A673 (cell line): ENCODE measurements at regions not wholly inside any gene's neighbourhood (a gene's known extent, or its start where the extent isn't known, plus 50 kb on each side); places are given as distances from the start of the nearest gene placed in this dataset.
A peak's percentile ranks its signal among the peaks of the same experiment; 100 is the strongest.

Experiments
- BruUV-seq: library from RNA; stranded (reverse); fragments of 400-500 nt; replicated peaks from 2 replicates; lab custom pipeline; 2021; lab: Mats Ljungman, UMichigan
- CTCF ChIA-PET: fragments of 300-600 bp; sonication (Branson Sonifier 250); formaldehyde crosslinking; loops from one replicate; lab custom pipeline; 2022; ENCODE audit warnings: antibody characterized with exemption; lab: Charles Lee
- POLR2A ChIA-PET: fragments of 300-600 bp; sonication (Branson Sonifier 250); formaldehyde crosslinking; loops from one replicate; lab custom pipeline; 2022; ENCODE audit warnings: antibody characterized with exemption; ENCODE audit not compliant: low non-redundant PET; lab: Charles Lee
- DNase-seq: peaks from one replicate; pipeline ENCODE4 v3.0.0-alpha.2; 2015; ENCODE audit warnings: low spot score
- H3K27ac ChIP-seq: fragments of 200-600 bp; sonication (generic); 2 replicates; pipeline ENCODE4 v1.5.1; 2016; ENCODE audit warnings: mixed run types, low read depth, mild to moderate bottlenecking, mixed read lengths, antibody characterized with exemption, low read length; ENCODE audit not compliant: poor library complexity, severe bottlenecking
- H3K27me3 ChIP-seq: fragments of 200-600 bp; sonication (generic); replicated peaks from 2 replicates; pipeline ENCODE4 v1.6.1; 2017; ENCODE audit warnings: mixed run types, low read depth, mild to moderate bottlenecking, mixed read lengths, antibody characterized with exemption, low read length; ENCODE audit not compliant: insufficient read depth, poor library complexity
- H3K36me3 ChIP-seq: fragments of 200-600 bp; sonication (generic); 2 replicates; pipeline ENCODE4 v1.6.1; 2016; ENCODE audit warnings: mixed run types, mild to moderate bottlenecking, mixed read lengths, antibody characterized with exemption, low read length; ENCODE audit not compliant: insufficient read depth, poor library complexity, severe bottlenecking
- H3K4me1 ChIP-seq: fragments of 200-600 bp; sonication (generic); 2 replicates; pipeline ENCODE4 v1.6.1; 2017; ENCODE audit warnings: mixed run types, mild to moderate bottlenecking, mixed read lengths, antibody characterized with exemption, low read length; ENCODE audit not compliant: insufficient read depth, poor library complexity, severe bottlenecking
- H3K4me3 ChIP-seq: fragments of 200-600 bp; sonication (generic); 2 replicates; pipeline ENCODE4 v1.5.1; 2016; ENCODE audit warnings: low read depth, mixed run types, mild to moderate bottlenecking, mixed read lengths, low read length; ENCODE audit not compliant: poor library complexity, severe bottlenecking
- H3K9me3 ChIP-seq: fragments of 200-600 bp; sonication (generic); 2 replicates; pipeline ENCODE4 v1.6.1; 2016; ENCODE audit warnings: mixed run types, low read depth, mild to moderate bottlenecking, mixed read lengths, antibody characterized with exemption, low read length; ENCODE audit not compliant: poor library complexity, severe bottlenecking
- EZH2 ChIP-seq: fragments of 200-600 bp; sonication (generic); IDR thresholded peaks from 2 replicates; pipeline ENCODE4 v1.6.1; 2017; ENCODE audit warnings: borderline replicate concordance, low read depth, mild to moderate bottlenecking, mixed read lengths, antibody characterized with exemption, low read length; ENCODE audit not compliant: poor library complexity, severe bottlenecking
- intact Hi-C: fragments of 100-400 bp; cut with micrococcal nuclease; formaldehyde crosslinking; loops from one replicate; pipeline ENCODE4 v1.10.0; 2022; ENCODE audit not compliant: unreplicated experiment
- TF ChIP-seq, protein P1 (sequence below): fragments of 300-800, 200-600 bp; sonication (generic); conservative IDR thresholded peaks from 2 replicates; pipeline ENCODE4 v1.5.1; 2017; ENCODE audit warnings: low read depth, mild to moderate bottlenecking, antibody characterized with exemption, low read length, moderate library complexity, mixed read lengths

DNA sequence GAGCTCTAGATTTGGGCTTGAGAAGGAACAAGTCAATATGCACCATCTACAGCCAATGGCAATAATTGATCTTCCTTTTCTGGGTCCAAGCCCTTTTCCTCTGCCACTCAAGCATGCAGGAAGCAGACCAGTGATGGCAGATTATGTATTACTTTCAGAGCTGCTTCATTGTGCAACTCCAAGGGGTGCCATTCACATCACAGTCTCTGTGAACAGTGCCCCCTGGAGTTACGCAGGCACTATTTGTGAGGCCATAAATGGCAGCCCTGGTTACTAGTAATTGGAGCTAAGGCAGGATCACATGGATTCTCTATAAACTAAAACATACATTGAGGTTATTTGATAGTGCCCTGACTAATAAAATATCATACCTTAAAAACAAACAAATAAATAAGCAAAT, 313.4 kb upstream of the SLC7A11 start:
- Histone ChIP-seq H3K9me3 (no peaks in the 10 kb centered on the region), H3K4me3 (no peak overlapping the region), H3K27me3 (no peaks in the 10 kb centered on the region), H3K36me3 (no peaks in the 10 kb centered on the region), H3K4me1 (peaks cover 35% of the 10 kb centered on the region), H3K27ac (no peak overlapping the region)
- DNase-seq: peak; percentile 85
- intact Hi-C loops: loop anchor here (5.0 kb wide), 1 partner anchor 313 kb away; the partner anchor contains the start of gene SLC7A11
- TF ChIP-seq, protein P1, sequence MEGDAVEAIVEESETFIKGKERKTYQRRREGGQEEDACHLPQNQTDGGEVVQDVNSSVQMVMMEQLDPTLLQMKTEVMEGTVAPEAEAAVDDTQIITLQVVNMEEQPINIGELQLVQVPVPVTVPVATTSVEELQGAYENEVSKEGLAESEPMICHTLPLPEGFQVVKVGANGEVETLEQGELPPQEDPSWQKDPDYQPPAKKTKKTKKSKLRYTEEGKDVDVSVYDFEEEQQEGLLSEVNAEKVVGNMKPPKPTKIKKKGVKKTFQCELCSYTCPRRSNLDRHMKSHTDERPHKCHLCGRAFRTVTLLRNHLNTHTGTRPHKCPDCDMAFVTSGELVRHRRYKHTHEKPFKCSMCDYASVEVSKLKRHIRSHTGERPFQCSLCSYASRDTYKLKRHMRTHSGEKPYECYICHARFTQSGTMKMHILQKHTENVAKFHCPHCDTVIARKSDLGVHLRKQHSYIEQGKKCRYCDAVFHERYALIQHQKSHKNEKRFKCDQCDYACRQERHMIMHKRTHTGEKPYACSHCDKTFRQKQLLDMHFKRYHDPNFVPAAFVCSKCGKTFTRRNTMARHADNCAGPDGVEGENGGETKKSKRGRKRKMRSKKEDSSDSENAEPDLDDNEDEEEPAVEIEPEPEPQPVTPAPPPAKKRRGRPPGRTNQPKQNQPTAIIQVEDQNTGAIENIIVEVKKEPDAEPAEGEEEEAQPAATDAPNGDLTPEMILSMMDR: peak; percentile 71
- TF ChIP-seq EZH2: no peak
- POLR2A ChIA-PET: no interaction called here
- CTCF ChIA-PET: interaction anchor here (0.7 to 1.1 kb wide), 2 partner anchors 61 to 520 kb away, joined by 3 to 4 read pairs; no protein-coding TSS in a partner anchor
- BruUV-seq: no TSS peak

DNA sequence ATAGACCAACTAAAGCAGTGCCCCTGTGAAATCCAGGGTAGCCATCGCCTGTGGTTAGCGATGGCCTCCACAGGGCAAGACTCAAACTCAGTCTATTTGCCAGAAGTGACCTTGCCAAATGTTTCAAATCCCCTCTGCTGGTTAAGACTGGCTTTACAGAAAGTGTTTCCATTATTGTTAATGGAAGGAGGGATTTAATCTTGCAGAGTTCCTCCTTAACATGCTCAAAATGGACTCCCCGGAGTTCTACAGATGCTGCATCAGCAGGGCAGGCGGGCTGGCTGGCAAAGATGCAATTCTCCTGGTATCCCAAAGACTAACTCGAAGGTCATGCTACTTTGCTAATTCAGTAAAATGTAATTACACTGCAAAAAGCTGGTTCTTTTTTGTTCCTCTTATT, 313.0 kb upstream of the SLC7A11 start:
- no TSS peak for BruUV-seq
- Histone ChIP-seq H3K27me3 (no peaks in the 10 kb centered on the region), H3K9me3 (no peaks in the 10 kb centered on the region), H3K36me3 (no peaks in the 10 kb centered on the region), H3K4me3 (no peak overlapping the region), H3K27ac (no peak overlapping the region), H3K4me1 (peaks cover 35% of the 10 kb centered on the region)
- CTCF ChIA-PET: interaction anchor here (1.1 kb wide), 1 partner anchor 60 kb away, joined by 4 read pairs; no protein-coding TSS in a partner anchor
- TF ChIP-seq EZH2: no peak
- TF ChIP-seq, protein P1: no peak
- intact Hi-C loops: loop anchor here (5.0 kb wide), 1 partner anchor 313 kb away; the partner anchor contains the start of gene SLC7A11
- DNase-seq: peak; percentile 79
- POLR2A ChIA-PET: no interaction called here

DNA sequence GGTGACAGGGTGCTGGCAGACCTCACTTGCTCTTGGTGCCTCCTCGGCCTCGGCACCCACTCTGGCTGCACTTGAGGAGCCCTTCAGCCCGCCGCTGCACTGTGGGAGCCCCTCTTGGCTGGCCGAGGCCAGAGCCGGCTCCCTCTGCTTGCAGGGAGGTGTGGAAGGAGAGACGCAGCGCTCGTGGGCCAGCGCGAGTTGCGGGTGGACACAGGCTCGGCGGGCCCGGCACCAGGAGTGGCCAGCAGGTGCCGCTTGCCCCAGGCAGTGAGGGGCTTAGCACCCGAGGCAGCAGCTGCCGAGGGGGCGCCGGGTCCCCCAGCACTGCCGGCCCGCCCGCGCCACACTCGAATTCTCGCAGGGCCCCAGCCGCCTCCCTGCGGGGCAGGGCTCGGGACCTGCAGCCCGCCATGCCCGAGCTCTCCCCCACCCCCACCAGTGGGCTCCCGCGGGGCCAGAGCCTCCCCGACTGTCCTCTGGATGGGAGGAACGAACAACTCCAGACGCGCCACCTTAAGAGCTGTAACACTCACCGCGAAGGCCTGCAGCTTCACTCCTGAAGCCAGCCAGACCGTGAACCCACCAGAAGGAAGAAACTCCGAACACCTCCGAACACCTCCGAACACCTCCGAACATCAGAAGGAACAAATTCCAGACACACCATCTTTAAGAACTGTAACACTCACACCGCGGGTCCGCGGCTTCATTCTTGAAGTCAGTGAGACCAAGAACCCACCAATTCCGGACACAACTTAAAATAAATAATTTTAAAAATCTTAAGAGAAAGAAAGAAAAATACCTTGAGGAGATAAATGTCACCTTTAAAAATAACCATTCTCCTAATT, 311.1 kb upstream of the SLC7A11 start:
- Histone ChIP-seq H3K27me3 (no peaks in the 10 kb centered on the region), H3K27ac (no peak overlapping the region), H3K36me3 (no peaks in the 10 kb centered on the region), H3K4me3 (no peak overlapping the region), H3K4me1 (peaks cover 22% of the 10 kb centered on the region), H3K9me3 (no peaks in the 10 kb centered on the region)
- CTCF ChIA-PET: no interaction called here
- BruUV-seq: no TSS peak
- POLR2A ChIA-PET: no interaction called here
- intact Hi-C loops: no loop called here
- no peak for DNase-seq
- TF ChIP-seq EZH2: no peak
- TF ChIP-seq, protein P1: no peak
